Suppressor macrophage treated with lipopolysaccharide for 1 hour (primary cell): ENCODE measurements at regions not wholly inside any gene's neighbourhood (a gene's known extent, or its start where the extent isn't known, plus 50 kb on each side); places are given as distances from the start of the nearest gene placed in this dataset.

Source experiments
- DNase-seq, 3 donors: peaks; one replicate each; pipeline ENCODE4 v3.0.0-alpha.2; 2020 to 2022

GRCh38 chr5:3542769-3543168 lies 52.9 kb upstream of the IRX1 start:
- DNase-seq = no peak

GRCh38 chr5:3542158-3542557 lies 53.5 kb upstream of the IRX1 start:
- no peak for DNase-seq

- DNase-seq = no peak
These were observed 56.7 kb upstream of the IRX1 start for GRCh38 chr5:3538886-3539285.

GRCh38 chr5:3537942-3538341 lies 57.7 kb upstream of the IRX1 start:
- no peak for DNase-seq

GRCh38 chr5:3535414-3536211 lies 60.0 kb upstream of the IRX1 start:
- DNase-seq = no peak

GRCh38 chr5:3534997-3535396 lies 60.6 kb upstream of the IRX1 start:
- no peak for DNase-seq

GRCh38 chr5:3531320-3531986 lies 64.2 kb upstream of the IRX1 start:
- no peak for DNase-seq

- no peak for DNase-seq
These were observed 65.4 kb upstream of the IRX1 start for GRCh38 chr5:3530251-3530650.

- DNase-seq = no peak
These were observed 69.0 kb upstream of the IRX1 start for GRCh38 chr5:3526551-3527185.

GRCh38 chr5:3522491-3522890 lies 73.1 kb upstream of the IRX1 start:
- DNase-seq = no peak

- DNase-seq = no peak
These were observed 77.1 kb upstream of the IRX1 start for GRCh38 chr5:3518576-3518975.

GRCh38 chr5:3518051-3518450 lies 77.6 kb upstream of the IRX1 start:
- no peak for DNase-seq

GRCh38 chr5:3517348-3517747 lies 78.3 kb upstream of the IRX1 start:
- no peak for DNase-seq

GRCh38 chr5:3512361-3513095 lies 83.1 kb upstream of the IRX1 start:
- DNase-seq = no peak

- DNase-seq = no peak
These were observed 83.7 kb upstream of the IRX1 start for GRCh38 chr5:3511934-3512333.

- no peak for DNase-seq
These were observed 84.1 kb upstream of the IRX1 start for GRCh38 chr5:3511519-3511918.

GRCh38 chr5:3510642-3511417 lies 84.8 kb upstream of the IRX1 start:
- DNase-seq = no peak

GRCh38 chr5:3509290-3509689 lies 86.3 kb upstream of the IRX1 start:
- no peak for DNase-seq

GRCh38 chr5:3508395-3508794 lies 87.2 kb upstream of the IRX1 start:
- no peak for DNase-seq

GRCh38 chr5:3490957-3491507 lies 104.6 kb upstream of the IRX1 start:
- DNase-seq = no peak

- DNase-seq = no peak
These were observed 106.3 kb upstream of the IRX1 start for GRCh38 chr5:3489239-3489843.

- no peak for DNase-seq
These were observed 110.8 kb upstream of the IRX1 start for GRCh38 chr5:3484836-3485235.
